HG02678 (cell line): ENCODE measurements at regions not wholly inside any gene's neighbourhood (a gene's known extent, or its start where the extent isn't known, plus 50 kb on each side); places are given as distances from the start of the nearest gene placed in this dataset.

Experiments used
- ATAC-seq: cut with Tn5 transposase; IDR thresholded peaks from one replicate; pipeline ENCODE4 v1.9.1; 2021; ENCODE audit warnings: mild to moderate bottlenecking, moderate library complexity; ENCODE audit not compliant: unreplicated experiment

- ATAC-seq: no peak
These were observed 330.6 kb upstream of the ZMIZ1 start for GRCh38 chr10:78737883-78738856.

GRCh38 chr10:78738861-78739260 lies 329.9 kb upstream of the ZMIZ1 start:
- no peak for ATAC-seq

DNA sequence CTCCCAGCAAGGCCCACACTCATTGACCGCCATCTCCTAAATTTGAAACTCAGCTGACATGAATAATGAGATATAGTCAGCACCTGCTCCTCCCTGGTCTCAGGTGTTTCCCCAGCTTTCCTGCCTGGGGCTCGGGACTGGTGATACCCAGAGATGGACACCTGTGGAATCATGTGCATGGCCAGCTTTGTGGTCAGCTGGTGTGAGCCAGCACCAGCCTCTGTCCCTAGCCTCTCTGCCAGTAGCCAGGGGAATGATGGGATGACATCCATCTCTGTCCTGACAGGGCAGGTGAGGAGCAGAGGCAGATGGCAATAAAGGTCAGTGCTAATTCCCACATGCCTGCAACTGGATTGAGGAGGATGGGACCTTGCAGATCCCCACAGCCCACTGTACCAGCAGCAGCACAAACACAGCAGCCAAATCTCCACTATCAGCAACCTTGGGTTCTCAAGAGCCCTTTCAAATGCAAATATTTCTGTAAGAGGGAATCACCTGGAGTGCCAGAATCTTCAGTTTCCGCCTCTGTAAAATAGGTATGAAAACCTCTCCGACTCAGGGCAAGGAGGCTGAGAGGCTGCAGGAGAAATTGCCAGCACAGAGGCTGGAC lies 329.2 kb upstream of the ZMIZ1 start:
- ATAC-seq: no peak

DNA sequence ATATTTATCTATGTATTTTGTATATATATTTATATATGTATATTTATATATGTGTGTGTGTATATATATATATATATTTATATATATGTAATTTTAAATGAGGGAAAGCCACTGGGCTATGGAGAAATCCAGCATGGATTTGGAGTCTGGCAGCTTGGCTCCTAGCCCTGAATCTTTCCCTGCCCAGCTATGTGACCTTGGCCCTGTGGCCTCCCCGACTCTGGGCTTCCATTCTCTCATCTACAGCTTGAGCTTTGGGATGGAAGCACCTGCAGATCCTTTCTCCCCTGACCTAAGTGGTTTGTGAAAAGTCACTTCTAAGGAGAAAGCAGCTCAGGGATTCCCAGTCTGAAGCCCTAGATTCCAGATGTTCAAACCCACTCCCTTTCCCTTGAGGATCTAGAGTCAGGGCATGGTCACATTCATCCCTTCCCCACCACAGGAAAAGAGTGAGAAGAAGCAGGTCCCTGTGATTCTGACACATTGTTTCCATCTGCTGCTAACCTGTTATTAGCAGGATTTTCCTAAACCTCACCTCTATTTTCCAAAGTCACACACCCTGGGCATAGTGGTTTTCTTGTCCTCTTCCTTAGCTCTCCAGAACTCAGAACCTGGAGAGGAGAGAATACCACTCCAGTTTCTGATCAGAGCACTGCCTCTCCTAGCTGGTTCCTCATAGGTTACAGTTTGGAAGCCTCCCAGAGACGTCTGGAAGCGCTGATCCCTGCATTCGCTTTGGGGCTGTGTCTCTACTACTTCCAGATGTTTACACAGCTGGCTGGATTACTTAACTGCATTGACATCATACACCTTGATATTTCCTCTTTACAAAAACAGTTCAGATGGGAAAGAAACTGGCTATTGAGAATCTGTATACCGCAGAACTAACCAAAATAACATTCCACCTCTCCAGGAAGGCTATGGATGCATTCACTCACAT lies 327.5 kb upstream of the ZMIZ1 start:
- no peak for ATAC-seq

- no peak for ATAC-seq
These were observed 326.4 kb upstream of the ZMIZ1 start for GRCh38 chr10:78742406-78742729.

DNA sequence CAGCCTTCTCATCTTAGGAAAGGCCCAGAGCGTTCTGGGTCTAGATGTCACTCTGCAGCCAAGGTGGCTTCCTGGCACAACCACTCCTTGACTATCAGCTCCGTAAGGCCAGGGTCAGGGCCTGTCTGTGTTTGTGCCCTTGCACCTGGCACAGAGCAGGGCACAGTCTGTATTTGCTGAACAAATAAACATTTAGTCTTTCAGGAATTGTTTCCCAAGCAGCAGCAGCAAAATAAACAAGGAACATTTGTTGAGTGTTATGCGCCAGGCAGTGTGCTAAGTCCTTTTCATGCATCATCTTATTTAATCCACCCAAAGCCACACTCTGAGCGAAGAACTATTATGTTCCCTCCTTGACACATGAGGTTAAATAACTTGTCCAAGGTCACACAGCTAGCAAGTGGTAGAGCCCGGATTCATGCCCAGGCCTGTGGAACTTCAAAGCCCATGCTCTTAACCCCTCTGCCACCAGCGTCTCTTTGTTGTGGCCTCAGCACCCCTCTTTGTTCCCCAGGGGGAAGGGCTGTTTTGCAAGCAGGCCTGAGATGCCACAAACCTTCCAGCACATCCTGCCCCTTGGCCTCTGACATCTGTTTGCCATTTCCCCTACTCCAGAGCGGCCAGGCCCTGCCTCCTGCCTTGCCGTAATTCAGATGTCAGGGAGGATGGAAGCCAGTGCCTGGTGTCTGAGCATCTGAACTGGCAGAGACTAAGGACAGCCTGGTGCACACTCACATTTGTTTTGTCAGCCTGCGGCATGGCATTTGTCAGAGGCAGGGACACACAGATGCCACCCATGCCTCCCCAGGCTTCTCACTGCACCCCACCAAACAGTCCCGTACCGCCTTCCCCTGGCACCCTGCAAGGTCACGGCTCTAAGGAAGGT lies 325.8 kb upstream of the ZMIZ1 start:
- no peak for ATAC-seq

- ATAC-seq: no peak
These were observed 324.7 kb upstream of the ZMIZ1 start for GRCh38 chr10:78744056-78744455.

GRCh38 chr10:78744491-78745090 lies 324.2 kb upstream of the ZMIZ1 start:
- ATAC-seq: no peak

DNA sequence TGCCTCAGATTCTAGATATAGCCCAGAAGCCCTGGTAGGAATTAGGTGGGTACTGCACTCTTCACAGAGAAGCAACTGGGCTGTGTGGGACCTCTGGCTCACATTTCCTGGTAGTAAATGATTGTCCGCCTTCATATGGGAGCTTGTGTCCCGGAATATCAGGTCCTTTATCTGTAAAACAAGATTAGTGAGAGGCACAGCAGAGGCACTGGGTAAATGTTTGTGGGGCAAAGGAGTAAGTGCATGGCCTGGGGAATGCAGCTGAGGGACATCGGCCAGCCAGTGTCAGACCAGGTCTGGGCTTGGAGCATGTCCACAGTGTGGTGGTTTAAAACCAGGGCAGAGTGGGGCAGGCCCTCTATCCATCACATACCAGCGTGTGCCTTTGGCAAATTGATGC lies 323.3 kb upstream of the ZMIZ1 start:
- ATAC-seq: no peak

DNA sequence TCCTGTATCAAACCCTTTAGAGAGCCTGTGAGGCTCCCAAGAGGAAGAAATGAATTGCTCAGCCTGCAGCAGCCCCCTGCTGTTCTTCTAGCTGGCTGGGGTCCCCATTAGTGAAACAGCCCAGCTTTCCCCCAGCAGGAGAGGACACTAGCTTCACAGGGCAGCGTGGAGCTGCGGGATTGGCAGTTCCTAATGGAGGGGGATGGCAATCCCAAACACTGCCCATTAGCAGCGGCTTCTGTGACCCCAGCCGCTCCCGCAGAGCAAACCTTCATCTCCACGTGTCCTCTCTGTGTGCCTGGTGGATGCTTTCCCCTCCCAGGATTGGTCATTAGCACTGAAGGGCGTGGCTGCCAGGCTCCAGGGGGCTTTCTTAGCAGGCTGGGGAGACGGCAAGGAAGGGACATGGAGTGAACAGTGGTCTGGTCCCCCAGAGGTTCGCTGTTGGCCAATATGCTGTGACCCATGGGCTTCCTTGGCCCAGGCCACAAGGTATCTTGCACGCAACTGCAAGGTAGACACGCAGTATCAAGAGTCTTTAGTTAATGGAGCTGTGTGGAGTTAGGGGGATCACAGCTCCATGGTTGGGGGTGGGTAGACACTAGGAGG lies 322.5 kb upstream of the ZMIZ1 start:
- ATAC-seq: no peak

DNA sequence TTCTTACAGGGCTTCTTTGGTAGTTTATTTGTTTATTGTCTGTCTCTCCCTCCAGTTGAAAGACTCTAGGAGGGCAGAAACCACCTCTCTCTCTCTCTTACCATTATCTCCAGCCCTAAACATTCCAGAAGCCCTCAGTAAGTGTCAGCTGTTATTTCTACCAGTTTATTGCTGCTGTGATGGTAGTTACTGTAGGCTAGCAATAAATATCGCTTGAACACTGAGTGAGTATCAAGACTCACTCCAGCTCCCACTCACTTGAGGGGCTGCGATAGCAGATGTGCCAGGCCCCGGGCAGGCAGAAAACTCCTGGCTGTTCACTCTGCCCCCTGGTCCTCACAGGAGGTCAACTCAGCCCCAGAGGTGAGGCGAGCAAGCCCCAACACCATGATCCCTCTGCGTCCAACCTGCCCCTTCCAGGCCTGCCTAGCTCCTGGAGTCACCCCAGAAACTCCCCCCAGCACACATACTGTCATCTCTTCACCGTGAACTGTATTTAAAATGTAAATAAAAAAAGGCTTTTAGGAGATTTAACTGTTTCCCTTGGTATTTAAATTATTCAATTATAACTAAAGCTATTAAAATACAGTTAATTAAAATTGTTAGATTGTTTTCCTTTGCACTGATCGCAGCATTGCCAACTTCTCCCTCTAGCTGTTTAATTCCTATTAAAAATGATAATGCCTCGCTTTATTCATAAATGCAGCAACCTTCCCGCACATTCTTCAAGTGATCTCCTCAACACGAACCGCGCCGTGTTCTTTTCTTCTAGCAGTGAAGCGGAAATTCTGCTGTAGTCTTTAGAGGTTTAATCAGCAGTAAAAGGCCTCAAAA lies 321.1 kb upstream of the ZMIZ1 start:
- no peak for ATAC-seq

- no peak for ATAC-seq
These were observed 320.6 kb upstream of the ZMIZ1 start for GRCh38 chr10:78748235-78748533.

GRCh38 chr10:78749200-78749599 lies 319.6 kb upstream of the ZMIZ1 start:
- no peak for ATAC-seq

- no peak for ATAC-seq
These were observed 318.9 kb upstream of the ZMIZ1 start for GRCh38 chr10:78749898-78750297.

- no peak for ATAC-seq
These were observed 318.3 kb upstream of the ZMIZ1 start for GRCh38 chr10:78750418-78750817.

- ATAC-seq: no peak
These were observed 317.1 kb upstream of the ZMIZ1 start for GRCh38 chr10:78751716-78752115.

DNA sequence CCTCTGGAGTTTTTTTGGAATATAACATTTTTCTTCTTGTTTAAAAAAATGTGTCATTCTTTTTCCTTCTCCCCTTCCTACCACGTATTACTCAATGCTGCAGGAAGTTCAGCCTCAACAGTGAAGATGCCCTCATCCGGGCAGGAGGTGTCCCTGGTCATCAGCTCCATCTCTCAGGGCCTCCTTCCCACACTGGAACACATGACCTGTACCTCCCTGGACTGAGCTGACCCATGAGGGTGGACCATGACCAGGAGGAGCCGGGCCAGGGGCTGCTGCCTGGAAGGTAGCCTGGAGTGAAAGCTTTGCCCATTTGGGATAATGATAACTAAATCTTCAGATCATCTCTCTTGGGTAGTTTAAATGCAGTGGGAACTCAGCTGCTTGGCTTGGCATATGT lies 316.5 kb upstream of the ZMIZ1 start:
- no peak for ATAC-seq

DNA sequence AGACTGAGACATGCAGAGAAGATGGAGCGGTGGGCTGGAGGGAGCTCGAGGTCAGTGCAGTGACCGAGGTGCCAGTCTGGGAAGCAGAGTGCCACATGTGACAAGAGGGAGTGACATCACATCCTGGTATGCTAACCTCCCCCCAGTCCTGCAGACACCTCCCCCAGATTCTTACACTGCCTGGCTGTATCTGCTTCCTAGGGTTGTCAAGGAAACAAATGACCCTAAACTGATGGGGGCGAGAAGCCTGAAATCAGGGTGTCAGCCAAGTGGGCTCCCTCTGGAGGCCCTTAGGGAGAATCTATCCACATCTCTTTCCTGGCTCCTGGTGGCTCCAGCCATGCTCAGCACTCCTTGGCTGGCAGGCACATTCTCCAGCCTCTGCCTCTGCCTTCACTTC lies 316.1 kb upstream of the ZMIZ1 start:
- ATAC-seq: no peak
